Esophagus muscularis mucosa (tissue), 4 donors: ENCODE measurements at regions not wholly inside any gene's neighbourhood (a gene's known extent, or its start where the extent isn't known, plus 50 kb on each side); places are given as distances from the start of the nearest gene placed in this dataset.

ENCODE experiments used
- DNase-seq: peaks from one replicate; pipeline ENCODE4 v3.0.0-alpha.2; 2017; ENCODE audit errors: extremely low spot score
- H3K27ac ChIP-seq, 4 donors: fragments of 200-600 bp; sonication (generic); replicated peaks in 1 of 4; 1 replicate in 3 of 4; 2 replicates in 1 of 4; pipeline ENCODE4 v1.5.1; 2016 to 2019; ENCODE audit warnings: mild to moderate bottlenecking in 1 of 4
- H3K27me3 ChIP-seq, 4 donors: fragments of 200-600 bp; sonication (generic); one replicate each; pipeline versions ENCODE4 v1.5.1 to v1.6.0; 2016 to 2019
- H3K36me3 ChIP-seq, 4 donors: fragments of 200-600 bp; sonication (generic); one replicate each; pipeline ENCODE4 v1.5.1; 2016 to 2019
- H3K4me1 ChIP-seq, 4 donors: fragments of 200-600 bp; sonication (generic); one replicate each; pipeline ENCODE4 v1.5.1; 2016 to 2019
- H3K4me3 ChIP-seq, 4 donors: fragments of 200-600 bp; sonication (generic); 1 replicate in 2 of 4; 2 replicates in 2 of 4; pipeline ENCODE4 v1.5.1; 2016 to 2019; ENCODE audit warnings: mild to moderate bottlenecking in 4 of 4, moderate library complexity in 1 of 4
- H3K9me3 ChIP-seq, 4 donors: fragments of 200-600 bp; sonication (generic); 1 replicate in 3 of 4; 2 replicates in 1 of 4; pipeline ENCODE4 v1.5.1; 2016 to 2019
- EP300 ChIP-seq: sonication (generic); formaldehyde crosslinking; IDR thresholded peaks from one replicate; pipeline ENCODE4 v1.6.1; 2017; ENCODE audit warnings: antibody characterized with exemption
- POLR2A ChIP-seq: fragments of 450-650 bp; IDR thresholded peaks from one replicate; pipeline ENCODE4 v1.6.1; 2017; ENCODE audit warnings: antibody characterized with exemption, moderate library complexity, mild to moderate bottlenecking, low read depth
- POLR2AphosphoS5 ChIP-seq, 2 donors: sonication (generic); formaldehyde crosslinking; IDR thresholded peaks; one replicate each; pipeline ENCODE4 v1.6.1; 2017; ENCODE audit warnings: antibody characterized with exemption in 2 of 2
- WGBS: methylation state at CpG from one replicate; pipeline ENCODE4 v1.1.5; 2018; 5-methylcytosine and 5-hydroxymethylcytosine counted together
- intact Hi-C: fragments of 100-400 bp; cut with DNase I; formaldehyde crosslinking; loops from one replicate; pipeline ENCODE4 v1.15.1; 2023
- TF ChIP-seq, protein P1 (sequence below), 3 experiments: fragments of 200-600 bp in 2 of 3; fragments of 450-650 bp in 1 of 3; sonication (generic) in 2 of 3; IDR thresholded peaks; one replicate each; pipeline ENCODE4 v1.5.1; 2017 to 2019; ENCODE audit warnings: antibody characterized with exemption in 3 of 3, mild to moderate bottlenecking in 2 of 3, moderate library complexity in 1 of 3

DNA sequence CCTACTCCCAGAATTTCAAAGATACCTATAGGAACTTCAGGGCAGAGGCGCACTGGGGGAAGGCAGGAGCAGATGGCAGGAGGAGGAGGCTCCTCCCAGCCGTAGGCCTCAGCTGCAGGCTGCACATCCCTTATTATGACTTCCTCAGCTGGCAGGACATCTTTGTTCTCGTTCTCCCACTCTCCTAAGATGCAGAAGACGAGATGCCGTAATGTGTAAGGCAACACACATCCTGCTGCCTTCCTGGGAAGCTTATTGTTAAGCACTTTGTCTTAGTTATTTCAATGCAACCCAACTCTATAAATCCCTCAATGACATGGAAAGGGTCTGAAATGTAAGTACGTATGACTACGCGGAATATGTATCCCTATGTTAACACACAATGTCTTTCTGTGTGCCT is 599.8 kb upstream of the MGMT start:
- intact Hi-C loops: no loop called here
- DNase-seq: peak; percentile 86

GRCh38 chr10:128867819-128868218 is 599.2 kb upstream of the MGMT start:
- 97% methylated on average over 8 of the region's 8 CpGs for WGBS
- no peaks in the 10 kb centered on the region for H3K27me3 ChIP-seq
- peaks cover 0 to 6% (median 0%) of the 10 kb centered on the region in 4 donors for H3K4me1 ChIP-seq
- no peaks in the 10 kb centered on the region for H3K9me3 ChIP-seq
- H3K36me3 ChIP-seq: no peaks in the 10 kb centered on the region
- H3K27ac ChIP-seq: no peak overlapping the region
- no peak for TF ChIP-seq EP300
- H3K4me3 ChIP-seq: no peak overlapping the region
- peak; percentile 74 for DNase-seq
- intact Hi-C loops: no loop called here

More for the DNA sequence above, 599.8 kb upstream of the MGMT start:
- 94% methylated on average over 8 of the region's 8 CpGs for WGBS
- H3K4me3 ChIP-seq: no peak overlapping the region
- H3K9me3 ChIP-seq: no peaks in the 10 kb centered on the region
- no peaks in the 10 kb centered on the region for H3K36me3 ChIP-seq
- H3K4me1 ChIP-seq: peaks cover 0 to 6% (median 0%) of the 10 kb centered on the region in 4 donors
- TF ChIP-seq EP300 (no peak), POLR2AphosphoS5 (IDR thresholded peaks at IDR 0.05) (no peak), POLR2A (no peak)
- TF ChIP-seq, protein P1, sequence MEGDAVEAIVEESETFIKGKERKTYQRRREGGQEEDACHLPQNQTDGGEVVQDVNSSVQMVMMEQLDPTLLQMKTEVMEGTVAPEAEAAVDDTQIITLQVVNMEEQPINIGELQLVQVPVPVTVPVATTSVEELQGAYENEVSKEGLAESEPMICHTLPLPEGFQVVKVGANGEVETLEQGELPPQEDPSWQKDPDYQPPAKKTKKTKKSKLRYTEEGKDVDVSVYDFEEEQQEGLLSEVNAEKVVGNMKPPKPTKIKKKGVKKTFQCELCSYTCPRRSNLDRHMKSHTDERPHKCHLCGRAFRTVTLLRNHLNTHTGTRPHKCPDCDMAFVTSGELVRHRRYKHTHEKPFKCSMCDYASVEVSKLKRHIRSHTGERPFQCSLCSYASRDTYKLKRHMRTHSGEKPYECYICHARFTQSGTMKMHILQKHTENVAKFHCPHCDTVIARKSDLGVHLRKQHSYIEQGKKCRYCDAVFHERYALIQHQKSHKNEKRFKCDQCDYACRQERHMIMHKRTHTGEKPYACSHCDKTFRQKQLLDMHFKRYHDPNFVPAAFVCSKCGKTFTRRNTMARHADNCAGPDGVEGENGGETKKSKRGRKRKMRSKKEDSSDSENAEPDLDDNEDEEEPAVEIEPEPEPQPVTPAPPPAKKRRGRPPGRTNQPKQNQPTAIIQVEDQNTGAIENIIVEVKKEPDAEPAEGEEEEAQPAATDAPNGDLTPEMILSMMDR (IDR thresholded peaks at IDR 0.05): no peak
- no peak overlapping the region for H3K27ac ChIP-seq
- H3K27me3 ChIP-seq: no peaks in the 10 kb centered on the region

GRCh38 chr10:128868481-128868880 is 598.6 kb upstream of the MGMT start:
- H3K4me3 ChIP-seq: no peak overlapping the region
- no peak overlapping the region for H3K27ac ChIP-seq
- intact Hi-C loops: no loop called here
- no peaks in the 10 kb centered on the region for H3K27me3 ChIP-seq
- DNase-seq: peak; percentile 78
- no peaks in the 10 kb centered on the region for H3K9me3 ChIP-seq
- WGBS: 92% methylated on average over 3 of the region's 3 CpGs
- no peak for TF ChIP-seq EP300
- no peak for TF ChIP-seq POLR2A
- TF ChIP-seq POLR2AphosphoS5 (IDR thresholded peaks at IDR 0.05): no peak
- TF ChIP-seq, protein P1 (IDR thresholded peaks at IDR 0.05): no peak
- H3K36me3 ChIP-seq: no peaks in the 10 kb centered on the region
- peaks cover 0 to 6% (median 0%) of the 10 kb centered on the region in 4 donors for H3K4me1 ChIP-seq

GRCh38 chr10:128869101-128869749 is 597.8 kb upstream of the MGMT start:
- 78% methylated on average over 15 of the region's 15 CpGs for WGBS
- peaks cover 0 to 6% (median 0%) of the 10 kb centered on the region in 4 donors for H3K4me1 ChIP-seq
- H3K4me3 ChIP-seq: no peak overlapping the region
- DNase-seq: peak; percentile 77
- H3K36me3 ChIP-seq: no peaks in the 10 kb centered on the region
- no peak for TF ChIP-seq POLR2A
- TF ChIP-seq POLR2AphosphoS5 (IDR thresholded peaks at IDR 0.05): no peak
- TF ChIP-seq, protein P1 (IDR thresholded peaks at IDR 0.05): no peak
- TF ChIP-seq EP300: no peak
- no peak overlapping the region for H3K27ac ChIP-seq
- intact Hi-C loops: no loop called here
- H3K9me3 ChIP-seq: no peaks in the 10 kb centered on the region
- no peaks in the 10 kb centered on the region for H3K27me3 ChIP-seq

DNA sequence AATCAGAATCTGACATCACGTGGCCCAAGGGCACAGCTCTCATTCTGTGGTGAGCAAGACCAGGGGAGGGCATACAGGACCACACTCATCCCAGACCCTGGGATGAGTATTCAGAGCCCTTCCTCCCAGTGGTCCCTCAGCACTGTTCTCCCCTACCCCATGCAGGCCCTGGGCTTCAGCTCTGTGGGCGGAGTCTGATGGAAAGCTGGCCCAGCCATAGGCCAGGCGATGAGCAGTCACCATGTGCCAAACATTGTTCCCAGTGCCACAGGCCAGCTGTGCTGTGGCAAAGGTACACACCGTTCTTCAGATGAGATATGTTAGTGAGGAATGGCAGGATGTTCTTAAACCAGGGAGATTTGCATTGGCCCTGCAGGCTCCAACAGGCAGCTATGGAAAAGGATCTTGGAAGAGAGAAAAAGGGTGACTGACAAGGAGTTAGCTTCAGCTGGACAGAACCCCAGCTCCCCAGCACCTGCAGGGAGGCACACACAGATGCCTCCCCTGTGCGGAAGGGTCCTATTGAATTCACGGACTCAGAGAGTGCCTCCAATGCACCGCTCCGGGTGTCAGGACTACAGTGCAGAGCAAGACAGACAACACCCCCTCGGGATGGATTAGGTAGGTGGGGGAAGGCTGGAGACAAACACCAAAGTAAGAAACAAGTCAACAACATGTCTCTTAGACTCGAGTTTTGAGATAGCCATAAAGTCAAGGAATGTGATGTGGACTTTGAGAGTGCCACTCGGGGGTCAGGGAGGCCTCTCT is 596.0 kb upstream of the MGMT start:
- H3K27ac ChIP-seq: no peak overlapping the region
- TF ChIP-seq POLR2AphosphoS5 (IDR thresholded peaks at IDR 0.05) (no peak), EP300 (no peak), POLR2A (no peak)
- TF ChIP-seq, protein P1 (IDR thresholded peaks at IDR 0.05): no peak
- H3K36me3 ChIP-seq: no peaks in the 10 kb centered on the region
- WGBS: 96% methylated on average over 11 of the region's 11 CpGs
- intact Hi-C loops: no loop called here
- H3K9me3 ChIP-seq: no peaks in the 10 kb centered on the region
- H3K4me1 ChIP-seq: peaks cover 0 to 16% (median 6%) of the 10 kb centered on the region in 4 donors
- no peaks in the 10 kb centered on the region for H3K27me3 ChIP-seq
- no peak for DNase-seq
- no peak overlapping the region for H3K4me3 ChIP-seq
